Cerebellar cortex (tissue), 1 donor: ENCODE measurements at regions not wholly inside any gene's neighbourhood (a gene's known extent, or its start where the extent isn't known, plus 50 kb on each side); places are given as distances from the start of the nearest gene placed in this dataset.

Experiments
- DNase-seq: peaks from one replicate; pipeline ENCODE4 v3.0.0-alpha.2; 2015; ENCODE audit warnings: low spot score

- no peak for DNase-seq
These were observed 333.7 kb downstream of the SEC14L1 start for GRCh38 chr17:77474292-77474988.

- DNase-seq: no peak
These were observed 334.5 kb downstream of the SEC14L1 start for GRCh38 chr17:77475016-77475976.

GRCh38 chr17:77476006-77476405 lies 335.2 kb downstream of the SEC14L1 start:
- DNase-seq: no peak

- DNase-seq: no peak
These were observed 335.7 kb downstream of the SEC14L1 start for GRCh38 chr17:77476498-77476897.

- no peak for DNase-seq
These were observed 336.4 kb downstream of the SEC14L1 start for GRCh38 chr17:77476931-77477805.

GRCh38 chr17:77478281-77478680 lies 337.5 kb downstream of the SEC14L1 start:
- DNase-seq: no peak

GRCh38 chr17:77478899-77479298 lies 338.1 kb downstream of the SEC14L1 start:
- no peak for DNase-seq

GRCh38 chr17:77479372-77480198 lies 338.8 kb downstream of the SEC14L1 start:
- no peak for DNase-seq

GRCh38 chr17:77480199-77480508 lies 339.4 kb downstream of the SEC14L1 start:
- no peak for DNase-seq

- no peak for DNase-seq
These were observed 339.9 kb downstream of the SEC14L1 start for GRCh38 chr17:77480509-77481215.

- DNase-seq: no peak
These were observed 341.0 kb downstream of the SEC14L1 start for GRCh38 chr17:77481476-77482374.

- DNase-seq: no peak
These were observed 341.8 kb downstream of the SEC14L1 start for GRCh38 chr17:77482375-77483127.

GRCh38 chr17:77483128-77483598 lies 342.4 kb downstream of the SEC14L1 start:
- DNase-seq: no peak

- no peak for DNase-seq
These were observed 343.3 kb downstream of the SEC14L1 start for GRCh38 chr17:77484111-77484510.

- no peak for DNase-seq
These were observed 344.5 kb downstream of the SEC14L1 start for GRCh38 chr17:77485089-77485833.

GRCh38 chr17:77487211-77487629 lies 346.5 kb downstream of the SEC14L1 start:
- DNase-seq: no peak

GRCh38 chr17:77487677-77488530 lies 347.1 kb downstream of the SEC14L1 start:
- no peak for DNase-seq
